SIG-M5 treated with dmso at 0.1 percent for 504 hours (cell line): ENCODE measurements at regions not wholly inside any gene's neighbourhood (a gene's known extent, or its start where the extent isn't known, plus 50 kb on each side); places are given as distances from the start of the nearest gene placed in this dataset.

Experiments
- DNase-seq: peaks from one replicate; lab custom pipeline; 2025; ENCODE audit not compliant: unreplicated experiment; lab: John Stamatoyannopoulos, UW

DNA sequence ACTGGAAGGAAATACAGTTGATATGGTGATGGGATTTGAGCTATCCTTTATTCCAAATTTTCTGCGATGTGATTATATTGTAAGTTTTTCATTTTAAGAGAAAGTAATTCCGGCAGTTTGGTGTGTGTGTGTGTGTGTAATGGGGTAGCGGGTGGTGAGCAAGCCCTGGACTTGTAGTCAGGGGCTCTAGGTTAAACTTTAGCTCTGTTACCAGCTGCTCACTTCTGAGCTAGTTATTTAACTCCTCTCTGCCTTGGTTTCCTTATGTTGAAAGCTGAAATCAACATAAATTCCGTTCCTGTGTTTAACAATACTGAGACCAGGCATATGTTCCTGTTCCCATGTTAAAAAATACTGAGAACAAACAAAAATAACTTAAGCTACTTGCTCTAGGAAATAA is 174.1 kb upstream of the CASK start:
- DNase-seq = no peak

DNA sequence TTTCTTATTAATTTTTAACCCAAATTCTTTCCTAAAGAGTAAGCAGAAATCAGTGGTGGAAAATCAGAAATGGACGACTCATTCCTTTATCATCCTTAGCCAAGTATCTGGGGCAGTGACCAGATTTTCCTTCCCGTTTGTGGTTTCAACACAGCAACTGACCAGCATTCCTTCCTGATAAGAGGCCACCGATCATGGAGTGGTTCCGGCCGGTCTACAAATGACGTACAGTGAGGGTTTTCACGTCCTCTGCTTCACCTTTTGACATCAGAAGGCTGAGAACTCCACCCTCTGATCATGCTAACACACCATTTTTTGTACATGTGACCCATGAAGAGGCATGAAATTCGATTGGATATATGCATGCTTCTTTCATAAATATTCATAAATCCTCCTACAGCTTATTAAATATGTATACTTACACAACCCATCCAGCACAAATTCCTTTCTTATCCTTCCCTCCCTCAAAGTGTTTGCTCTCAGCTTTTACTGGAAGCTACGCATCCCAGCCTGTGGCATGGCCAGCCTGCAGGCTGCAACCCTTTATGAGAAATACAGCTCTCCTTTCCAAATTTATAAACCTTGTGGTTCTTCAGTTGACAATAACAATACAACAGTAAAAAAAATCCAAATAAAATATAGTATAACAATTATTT is 173.0 kb upstream of the CASK start:
- DNase-seq = no peak

DNA sequence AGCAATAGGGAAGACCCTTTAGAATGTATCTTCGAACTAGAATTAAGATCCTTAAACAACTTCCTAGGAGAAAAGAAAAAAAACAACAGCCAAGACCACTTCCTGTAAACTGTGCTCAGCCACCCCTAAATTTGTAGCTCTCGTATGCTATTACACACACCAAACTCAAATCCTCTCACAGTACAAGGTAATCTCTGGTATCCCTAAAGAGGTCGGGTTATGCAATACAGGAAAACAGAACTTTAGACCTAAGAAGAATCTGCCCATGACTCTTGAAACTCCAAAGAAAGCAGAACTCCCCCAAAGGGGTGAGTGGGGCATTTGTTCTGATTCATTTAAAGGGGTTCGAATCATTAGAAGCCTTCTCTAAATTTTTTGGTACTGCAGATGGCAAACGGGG is 170.9 kb upstream of the CASK start:
- DNase-seq = no peak

DNA sequence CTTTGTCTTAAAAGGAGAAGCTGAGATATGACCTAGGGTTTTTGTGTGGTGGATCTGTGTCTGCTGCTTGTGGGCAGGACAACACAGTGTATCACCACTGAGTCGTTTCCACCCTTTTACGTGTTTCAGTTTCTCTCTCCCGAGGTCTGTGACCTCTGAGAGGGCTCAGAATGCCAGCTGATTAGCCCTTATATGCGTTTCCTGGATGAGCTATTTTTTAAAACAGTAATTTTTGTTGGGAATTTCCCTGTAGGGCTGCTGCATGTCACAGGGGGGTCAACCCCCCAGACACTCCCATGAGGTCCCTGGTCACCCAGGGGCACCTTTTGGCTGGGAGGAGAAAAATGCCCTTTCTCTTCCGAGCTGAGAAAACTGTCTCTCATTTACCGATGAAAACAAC is 170.4 kb upstream of the CASK start:
- no peak for DNase-seq

DNA sequence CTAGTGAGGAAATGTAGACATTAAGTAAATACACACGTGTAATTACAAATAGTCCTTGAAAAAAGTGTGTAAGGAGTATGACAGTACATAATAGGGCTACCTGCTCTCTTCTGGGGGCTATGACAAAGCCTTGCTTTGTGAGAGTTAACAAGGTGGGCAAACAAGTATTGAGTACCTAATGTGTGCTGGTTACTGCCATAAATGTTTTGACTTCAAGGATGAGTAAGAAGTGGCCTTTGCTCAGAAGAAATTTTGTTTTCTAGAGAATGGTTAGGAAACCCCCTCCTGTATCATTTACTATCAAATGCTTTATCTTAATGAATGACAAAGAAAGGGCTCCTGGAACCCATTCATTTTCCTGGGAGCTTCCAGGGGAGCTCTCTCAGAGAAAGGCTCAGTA is 167.0 kb upstream of the CASK start:
- DNase-seq = no peak

DNA sequence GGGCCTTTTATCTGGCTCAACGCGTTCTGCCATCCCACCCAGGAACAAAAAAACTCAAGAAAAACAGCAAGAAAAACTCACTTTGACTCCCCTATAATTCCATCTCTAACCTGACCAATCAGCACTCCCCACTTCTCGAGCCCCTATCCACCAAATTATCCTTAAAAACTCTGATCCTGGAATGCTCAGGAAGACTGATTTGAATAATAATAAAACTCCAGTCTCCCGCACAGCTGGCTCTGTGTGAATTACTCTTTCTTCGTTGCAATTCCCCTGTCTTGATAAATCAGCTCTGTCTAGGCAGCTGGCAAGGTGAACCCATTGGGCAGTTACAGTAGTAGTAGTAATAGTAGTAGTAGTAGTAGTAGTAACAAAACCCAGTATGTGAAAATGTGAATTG is 165.7 kb upstream of the CASK start:
- no peak for DNase-seq

DNA sequence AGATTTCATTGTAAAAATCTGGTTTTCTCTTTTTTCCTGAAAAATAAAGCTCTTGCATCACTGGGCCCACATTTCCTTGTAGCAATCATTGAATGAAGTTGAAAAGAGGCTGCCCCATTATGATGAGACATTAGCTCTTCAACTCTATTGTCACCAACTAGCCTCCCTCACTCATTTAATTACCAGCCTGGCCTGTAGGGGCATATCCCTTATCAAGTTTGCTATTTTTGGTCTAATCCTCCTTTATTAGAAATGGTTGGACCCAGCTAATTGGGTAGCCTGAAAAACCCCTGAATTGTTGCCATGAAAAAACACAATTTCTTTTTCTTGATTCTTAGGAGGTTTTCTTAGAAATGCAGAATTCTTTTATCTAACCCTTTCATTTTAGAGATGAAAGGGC is 164.6 kb upstream of the CASK start:
- no peak for DNase-seq

DNA sequence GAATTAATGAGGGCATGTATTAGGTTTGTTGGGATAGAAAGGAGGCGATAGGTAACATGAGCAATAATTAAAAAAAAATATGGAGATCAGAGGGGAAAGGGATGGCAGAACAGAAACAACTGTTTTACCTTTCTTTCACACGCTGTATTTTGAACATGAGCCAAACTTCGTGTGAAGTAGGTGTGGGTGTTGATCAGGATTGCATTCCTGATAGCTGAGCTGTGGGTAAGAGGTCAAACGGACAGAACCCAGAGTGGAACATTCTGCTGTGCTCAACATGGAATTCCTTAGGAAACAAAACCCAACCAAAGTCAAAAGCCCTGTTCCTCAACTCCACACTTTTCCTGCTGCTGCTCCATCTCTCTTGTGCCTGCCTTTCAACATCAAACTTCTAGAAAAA is 162.5 kb upstream of the CASK start:
- no peak for DNase-seq

DNA sequence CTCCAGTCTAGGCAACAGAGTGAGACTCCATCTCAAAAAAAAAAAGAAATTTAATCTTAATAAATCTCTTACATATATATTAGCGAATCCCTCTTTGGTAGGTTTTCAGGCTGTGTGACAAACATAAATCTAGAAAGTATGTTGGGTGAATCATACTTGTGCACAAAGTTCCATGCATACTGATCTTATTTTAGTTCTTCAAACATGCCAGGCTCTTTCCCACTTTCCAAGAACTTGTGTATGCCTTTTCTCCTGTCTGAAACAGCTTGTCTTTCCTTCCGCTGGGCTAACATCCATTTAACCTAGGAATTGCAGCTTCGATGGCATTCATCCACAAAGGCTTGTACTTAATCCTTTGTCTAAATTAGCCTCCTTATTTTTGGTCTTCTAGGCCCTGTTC is 156.6 kb upstream of the CASK start:
- DNase-seq = no peak

DNA sequence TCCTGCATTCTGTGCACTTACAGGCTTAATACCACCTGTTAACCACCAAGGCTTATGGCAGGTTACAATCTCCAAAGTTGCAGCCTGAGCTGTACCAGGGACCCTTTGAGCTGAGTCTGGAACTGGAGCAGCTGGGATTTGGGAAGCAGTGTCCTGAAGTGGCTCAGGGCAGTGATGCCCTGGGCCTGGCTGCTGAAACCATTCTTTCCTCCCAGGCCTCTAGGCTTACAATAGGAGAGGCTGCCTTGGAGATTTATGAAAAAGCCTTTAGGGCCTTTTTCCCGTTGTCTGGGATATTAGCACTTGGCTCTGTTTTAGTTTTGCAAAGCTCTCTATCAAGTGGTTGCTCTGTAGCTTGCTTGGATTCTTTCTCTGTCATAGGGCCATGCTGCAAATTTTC is 154.3 kb upstream of the CASK start:
- no peak for DNase-seq

DNA sequence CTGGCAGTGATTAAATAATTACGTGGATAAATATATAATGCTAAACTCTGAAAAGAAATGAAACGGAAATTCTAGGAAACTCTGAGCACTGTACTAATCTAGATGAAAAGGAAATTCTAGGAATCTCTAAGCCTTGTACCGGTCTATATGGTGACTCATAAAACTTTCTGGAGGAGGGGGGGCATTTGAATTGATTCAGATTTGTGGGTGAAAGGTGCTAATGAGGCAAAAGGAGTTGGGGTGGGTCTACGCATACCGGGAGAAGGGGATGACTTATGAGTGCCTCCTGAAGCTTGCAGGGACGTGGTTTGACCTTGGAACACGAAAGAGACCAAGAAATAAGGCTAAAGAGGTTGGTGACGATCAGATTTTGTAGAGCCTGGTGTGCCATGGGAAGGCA is 151.7 kb upstream of the CASK start:
- no peak for DNase-seq

DNA sequence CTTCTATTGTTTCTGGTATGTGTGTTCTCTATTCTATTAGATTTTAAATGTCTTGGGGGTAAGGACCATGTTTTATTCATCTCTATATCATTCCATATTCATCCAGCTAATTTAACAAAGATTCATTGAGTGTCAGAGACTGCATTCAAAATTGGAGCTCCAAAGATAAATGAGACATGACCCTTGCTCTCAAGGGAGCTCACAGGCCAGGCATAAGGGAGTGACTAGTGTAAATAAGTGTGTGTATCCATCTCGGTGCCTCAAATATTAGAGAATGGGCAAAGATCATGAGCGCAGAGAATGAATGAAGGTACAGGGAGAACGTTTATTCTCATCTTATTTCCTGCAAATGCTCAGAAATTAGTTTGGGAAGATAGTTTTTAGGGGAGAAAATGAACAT is 150.1 kb upstream of the CASK start:
- DNase-seq = no peak

DNA sequence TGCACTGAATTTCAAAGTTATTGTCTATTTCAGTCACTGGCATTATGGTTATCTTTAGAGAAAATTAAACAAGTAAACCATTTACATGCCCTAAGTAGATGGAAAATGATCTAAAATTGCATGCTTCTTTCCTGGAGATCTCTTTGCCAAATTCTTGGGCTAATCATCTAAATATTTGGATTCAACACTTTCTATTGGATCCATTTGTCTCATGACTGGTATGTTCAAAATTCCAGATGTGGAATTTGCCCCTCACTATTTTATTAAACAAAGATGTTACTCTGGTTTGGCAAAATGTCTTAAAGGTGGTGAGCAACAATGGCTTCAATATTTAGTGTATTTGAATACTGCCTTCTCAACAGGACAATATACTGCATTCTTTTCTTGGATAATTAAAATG is 147.5 kb upstream of the CASK start:
- no peak for DNase-seq

DNA sequence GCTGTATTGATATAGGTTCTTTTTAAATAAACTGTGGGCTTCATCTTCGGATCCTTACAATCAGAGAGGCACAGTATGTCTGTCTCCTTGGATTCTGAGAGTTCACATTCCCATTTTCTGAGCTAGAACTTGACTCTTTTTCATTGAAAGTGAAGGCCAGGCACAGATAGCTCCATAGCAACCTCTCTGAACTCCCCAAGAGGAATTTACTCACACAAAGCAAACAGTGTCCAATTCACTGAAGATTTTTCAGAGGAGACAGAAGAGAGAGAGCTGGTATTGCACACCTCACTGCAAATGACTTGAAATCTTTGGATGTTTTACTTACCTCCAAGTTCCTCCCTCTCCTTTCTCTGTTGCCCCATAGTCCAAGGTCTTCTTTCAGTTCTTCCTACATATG is 130.9 kb upstream of the CASK start:
- no peak for DNase-seq

DNA sequence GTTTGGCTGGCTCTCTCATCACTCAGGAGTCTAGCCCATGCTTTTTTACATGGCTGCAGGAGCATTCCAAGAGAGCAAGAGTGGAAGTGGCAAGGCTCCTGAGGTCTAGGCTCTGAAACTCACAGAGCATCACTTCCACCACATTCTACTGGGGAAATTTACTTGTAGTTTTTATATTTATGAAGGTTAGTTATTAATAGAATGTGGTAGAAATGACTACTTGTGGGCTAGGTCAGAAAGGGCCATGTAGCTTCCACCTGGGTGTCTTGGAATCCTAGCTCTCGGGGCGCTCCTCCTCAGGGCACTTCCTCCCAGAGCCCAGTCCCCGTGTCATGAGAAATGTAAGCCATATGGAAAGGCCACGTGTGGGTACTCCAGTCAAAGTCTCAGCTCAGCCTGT is 127.0 kb upstream of the CASK start:
- DNase-seq = no peak

DNA sequence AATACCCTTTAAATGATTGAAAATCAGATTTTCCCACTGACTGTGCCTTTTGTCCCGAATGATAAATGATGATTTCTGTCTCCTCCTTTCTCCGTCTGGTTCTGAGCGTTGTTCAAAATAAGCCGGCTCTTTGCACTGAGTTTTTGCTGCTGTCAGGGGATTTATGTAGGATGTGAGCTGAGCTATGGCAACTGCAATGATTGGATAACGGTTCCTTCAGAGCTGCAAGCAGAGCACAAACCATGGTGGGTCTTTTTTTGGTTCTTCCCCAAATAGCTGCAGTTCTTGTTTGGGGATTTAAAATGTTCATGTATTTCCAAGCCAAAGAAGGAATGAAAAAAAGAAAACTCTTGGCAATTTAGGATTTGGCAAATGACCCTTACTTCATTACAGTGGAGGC is 124.5 kb upstream of the CASK start:
- no peak for DNase-seq

DNA sequence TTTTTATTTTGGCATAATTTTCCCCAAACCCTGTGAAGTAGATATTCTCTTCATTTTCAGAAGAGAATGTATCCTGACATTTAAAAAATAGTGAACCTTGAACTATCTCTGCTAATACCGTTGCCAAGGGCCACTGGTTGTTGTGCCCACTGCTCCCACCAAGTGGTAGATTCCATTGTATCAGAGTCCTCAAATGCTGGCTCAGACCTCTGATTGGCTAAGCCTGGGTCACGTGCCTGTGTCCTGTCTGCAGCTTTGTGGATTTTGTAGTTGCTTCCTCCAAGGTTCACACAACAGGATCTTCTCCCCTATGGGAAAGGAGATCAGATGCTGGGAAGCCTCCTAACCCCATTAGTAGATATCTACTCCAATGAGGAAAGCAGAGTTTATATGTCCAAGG is 104.8 kb upstream of the CASK start:
- DNase-seq = no peak

DNA sequence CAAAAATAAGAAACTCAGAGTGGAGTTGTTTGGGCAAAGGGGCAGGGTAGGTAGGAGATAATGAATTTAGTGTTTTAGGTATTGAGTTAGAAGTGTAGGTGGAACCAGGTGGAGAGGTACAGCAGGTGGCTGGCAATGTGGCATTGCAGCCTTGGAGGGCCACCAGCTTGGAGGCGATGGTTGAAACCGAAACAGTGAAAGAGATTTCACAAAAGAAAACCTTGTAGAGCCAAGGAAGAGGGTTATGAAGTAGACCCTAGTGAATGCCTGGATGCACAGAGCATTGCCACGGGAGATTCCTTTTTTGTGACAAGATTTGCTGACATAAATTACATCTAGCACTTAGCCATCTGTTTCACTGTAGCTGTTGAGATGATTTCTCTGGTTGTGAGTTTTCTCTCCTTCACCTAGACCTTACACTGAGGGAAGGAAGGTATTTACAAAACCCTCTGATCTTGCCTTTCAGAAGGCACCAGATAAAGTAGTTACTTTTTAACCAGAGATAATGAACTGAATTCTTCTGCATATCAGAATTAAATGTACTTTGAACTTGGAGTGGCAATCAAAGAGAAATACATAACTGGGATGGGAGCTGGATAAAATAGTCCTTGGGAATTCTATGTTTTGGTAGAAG is 104.1 kb upstream of the CASK start:
- no peak for DNase-seq

DNA sequence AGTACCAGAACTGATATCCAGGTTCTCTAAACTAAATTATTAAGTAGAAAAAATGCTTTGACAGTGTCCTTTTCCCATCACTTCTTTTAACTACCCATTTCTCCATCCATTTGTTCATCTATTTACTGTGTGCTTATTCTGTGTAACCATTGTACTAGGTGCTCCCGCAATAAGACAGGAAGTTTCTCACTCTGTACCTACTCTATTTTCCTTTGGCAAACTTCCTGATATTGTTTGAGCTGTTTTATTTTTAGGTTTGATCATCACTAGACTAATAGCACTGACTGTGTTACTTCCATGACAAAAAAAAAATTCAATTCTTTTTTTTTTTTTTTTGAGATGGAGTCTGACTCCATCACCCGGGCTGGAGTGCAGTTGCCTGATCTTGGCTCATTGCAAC is 102.5 kb upstream of the CASK start:
- DNase-seq = no peak

DNA sequence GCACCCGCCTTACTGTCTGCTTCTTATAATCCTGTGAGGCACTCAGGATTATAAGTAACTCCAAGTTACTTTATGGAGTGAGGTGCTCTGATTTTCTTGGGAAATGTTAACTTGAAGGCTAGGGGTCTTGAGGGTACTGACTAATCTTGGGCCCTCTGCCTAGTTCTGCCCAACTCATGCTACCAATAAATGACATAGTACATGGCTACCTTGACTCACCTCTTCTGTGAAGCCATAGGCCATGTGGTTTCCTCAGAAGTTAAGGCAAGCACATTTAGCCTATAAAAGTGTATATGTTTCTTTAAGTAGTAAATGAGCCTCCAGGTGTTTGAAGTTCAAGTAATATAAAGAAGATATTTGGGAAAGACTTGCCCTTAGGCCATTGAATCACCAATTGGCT is 99.8 kb upstream of the CASK start:
- DNase-seq = no peak

DNA sequence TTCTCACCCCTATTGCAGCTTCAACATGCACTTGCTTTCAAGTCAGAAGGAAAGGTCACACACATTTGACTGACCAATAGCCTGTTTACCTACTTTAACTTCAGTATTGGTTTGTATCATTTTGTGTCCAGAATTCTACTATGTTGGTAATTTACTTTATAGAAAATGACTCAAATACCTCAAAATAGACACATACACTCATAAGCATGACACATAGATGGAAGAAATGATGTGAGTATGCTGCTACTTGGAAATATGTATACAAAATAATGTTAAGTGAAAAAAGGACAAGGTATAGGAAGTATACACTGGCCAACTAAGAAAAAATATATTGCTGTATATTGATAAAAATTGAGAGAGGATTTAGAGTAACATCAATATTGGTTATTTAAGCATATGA is 98.8 kb upstream of the CASK start:
- DNase-seq = no peak

DNA sequence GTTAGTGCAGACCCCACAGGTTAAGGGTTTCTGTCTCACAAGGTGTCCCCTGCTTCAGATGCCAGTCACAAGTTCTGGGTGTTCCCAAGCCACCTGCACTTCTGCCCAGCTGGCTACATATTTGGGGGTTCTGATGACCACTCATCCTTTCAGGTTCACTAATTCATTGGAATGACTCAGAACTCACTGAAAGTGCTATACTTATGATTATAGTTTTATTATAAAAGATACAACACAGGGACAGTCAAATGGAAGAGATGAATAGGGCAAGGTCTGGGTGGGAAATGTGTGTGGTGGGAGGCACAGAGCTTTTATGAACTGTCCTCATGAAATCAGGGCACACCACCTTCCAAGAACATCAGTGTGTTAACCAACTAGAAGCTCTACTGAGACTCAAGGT is 97.7 kb upstream of the CASK start:
- DNase-seq = no peak

DNA sequence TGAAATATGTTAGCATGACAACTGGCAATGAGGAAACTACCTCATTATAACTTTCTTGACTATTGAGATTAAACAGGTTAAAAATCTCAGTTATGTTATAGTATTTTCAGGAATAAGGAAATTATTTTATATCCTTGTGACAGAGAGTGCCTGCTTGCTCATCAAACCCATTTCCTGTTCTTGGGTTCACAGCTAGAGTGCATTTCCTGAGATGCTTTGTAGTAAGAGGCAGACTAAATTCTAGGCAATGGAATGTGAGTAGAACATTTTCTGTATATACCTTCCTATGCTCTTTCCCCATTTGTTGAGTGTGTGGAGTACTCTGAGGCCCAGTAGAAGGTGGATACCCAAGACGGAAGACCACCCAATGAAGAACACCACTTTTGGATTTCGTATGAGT is 96.9 kb upstream of the CASK start:
- no peak for DNase-seq
